Prostate gland (tissue), 2 donors: ENCODE measurements at regions not wholly inside any gene's neighbourhood (a gene's known extent, or its start where the extent isn't known, plus 50 kb on each side); places are given as distances from the start of the nearest gene placed in this dataset.

ENCODE experiments used
- POLR2AphosphoS5 ChIP-seq: sonication (generic); formaldehyde crosslinking; IDR thresholded peaks from one replicate; pipeline ENCODE4 v1.6.1; 2017; ENCODE audit warnings: antibody characterized with exemption
- TF ChIP-seq, protein P1 (sequence below), 4 experiments: fragments of 200-600 bp in 2 of 4; fragments of 450-650 bp in 2 of 4; sonication (generic) in 2 of 4; IDR thresholded peaks; 1 replicate in 3 of 4; 2 replicates in 1 of 4; pipeline ENCODE4 v1.5.1; 2016 to 2019; ENCODE audit warnings: antibody characterized with exemption in 4 of 4, mild to moderate bottlenecking in 2 of 4, moderate library complexity in 2 of 4

DNA sequence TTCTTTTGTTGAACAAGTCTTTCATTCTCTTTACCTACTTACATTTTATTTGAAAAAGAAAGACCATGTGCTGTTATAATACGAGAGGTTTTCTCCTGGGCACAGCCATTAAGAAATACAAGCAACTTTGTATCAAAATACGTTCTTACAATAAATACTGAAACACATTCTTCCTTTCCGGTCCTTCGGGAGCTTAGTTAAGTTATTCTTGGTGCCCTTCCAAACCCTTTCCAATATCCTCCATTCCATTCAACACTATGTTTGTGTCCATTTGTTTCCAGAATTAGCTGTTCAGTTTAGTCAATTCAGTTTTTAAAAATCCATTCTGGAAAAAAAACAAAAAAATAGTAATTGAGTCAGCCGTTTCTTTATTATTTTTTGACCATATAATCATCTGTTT, 746.8 kb upstream of the SLC10A2 start:
- TF ChIP-seq, protein P1, sequence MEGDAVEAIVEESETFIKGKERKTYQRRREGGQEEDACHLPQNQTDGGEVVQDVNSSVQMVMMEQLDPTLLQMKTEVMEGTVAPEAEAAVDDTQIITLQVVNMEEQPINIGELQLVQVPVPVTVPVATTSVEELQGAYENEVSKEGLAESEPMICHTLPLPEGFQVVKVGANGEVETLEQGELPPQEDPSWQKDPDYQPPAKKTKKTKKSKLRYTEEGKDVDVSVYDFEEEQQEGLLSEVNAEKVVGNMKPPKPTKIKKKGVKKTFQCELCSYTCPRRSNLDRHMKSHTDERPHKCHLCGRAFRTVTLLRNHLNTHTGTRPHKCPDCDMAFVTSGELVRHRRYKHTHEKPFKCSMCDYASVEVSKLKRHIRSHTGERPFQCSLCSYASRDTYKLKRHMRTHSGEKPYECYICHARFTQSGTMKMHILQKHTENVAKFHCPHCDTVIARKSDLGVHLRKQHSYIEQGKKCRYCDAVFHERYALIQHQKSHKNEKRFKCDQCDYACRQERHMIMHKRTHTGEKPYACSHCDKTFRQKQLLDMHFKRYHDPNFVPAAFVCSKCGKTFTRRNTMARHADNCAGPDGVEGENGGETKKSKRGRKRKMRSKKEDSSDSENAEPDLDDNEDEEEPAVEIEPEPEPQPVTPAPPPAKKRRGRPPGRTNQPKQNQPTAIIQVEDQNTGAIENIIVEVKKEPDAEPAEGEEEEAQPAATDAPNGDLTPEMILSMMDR (IDR thresholded peaks at IDR 0.05): no peak
- TF ChIP-seq POLR2AphosphoS5: no peak
